IPS DF 6.9 (cell line): ENCODE measurements at regions not wholly inside any gene's neighbourhood (a gene's known extent, or its start where the extent isn't known, plus 50 kb on each side); places are given as distances from the start of the nearest gene placed in this dataset.

ENCODE experiments used
- DNase-seq: peaks from one replicate; pipeline ENCODE4 v3.0.0-alpha.2; 2013; ENCODE audit warnings: low read depth, low spot score
- H3K27ac ChIP-seq: one replicate; pipeline ENCODE4 v1.5.1; 2013; ENCODE audit warnings: low read length, control low read depth
- H3K27me3 ChIP-seq: 2 replicates; pipeline ENCODE4 v1.6.1; 2013; ENCODE audit warnings: mild to moderate bottlenecking, low read length; ENCODE audit not compliant: control insufficient read depth, insufficient read depth
- H3K36me3 ChIP-seq: 2 replicates; pipeline ENCODE4 v1.6.1; 2013; ENCODE audit warnings: low read length; ENCODE audit not compliant: control insufficient read depth, insufficient read depth
- H3K4me1 ChIP-seq: 2 replicates; pipeline ENCODE4 v1.6.1; 2013; ENCODE audit warnings: low read length; ENCODE audit not compliant: control insufficient read depth, insufficient read depth
- H3K4me3 ChIP-seq: 2 replicates; pipeline ENCODE4 v1.5.1; 2013; ENCODE audit warnings: mild to moderate bottlenecking, low read length
- H3K9me3 ChIP-seq: 2 replicates; pipeline ENCODE4 v1.6.1; 2013; ENCODE audit warnings: low read length, inconsistent platforms; ENCODE audit not compliant: control insufficient read depth, insufficient read depth
- WGBS: extraction: QIAGEN DNeasy Blood & Tissue Kit; methylation state at CpG from one replicate; pipeline ENCODE4 v1.1.7; 2013; ENCODE audit warnings: mixed read lengths, missing lambda C conversion rate; ENCODE audit not compliant: insufficient read length, insufficient coverage; 5-methylcytosine and 5-hydroxymethylcytosine counted together

DNA sequence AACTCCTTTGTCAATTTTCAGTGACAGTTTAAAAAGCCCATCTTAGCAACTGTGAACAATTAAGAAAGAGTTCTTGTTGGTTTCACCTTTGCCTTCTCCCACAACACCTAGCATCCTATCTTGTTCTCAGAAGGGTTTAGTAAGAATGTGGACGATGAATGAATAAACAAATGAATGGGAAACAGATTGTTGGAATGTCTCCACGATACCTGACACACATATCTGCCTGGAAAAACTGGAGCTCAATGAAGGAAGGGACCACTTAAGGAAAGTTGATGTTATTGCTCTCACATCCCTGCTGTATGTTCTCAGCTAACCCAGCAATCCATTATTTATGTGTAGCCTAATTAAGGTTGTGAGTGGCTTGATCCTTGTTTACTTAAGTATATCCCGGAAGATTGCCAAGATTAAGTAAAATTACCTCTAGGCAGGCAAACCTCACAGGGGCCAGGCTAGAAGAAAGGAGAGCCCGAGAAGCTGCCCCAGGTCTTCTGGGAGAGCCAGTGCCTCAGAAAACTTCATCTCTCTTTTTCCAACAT lies 286.4 kb downstream of the NXPE2 start:
- no peaks in the 10 kb centered on the region for H3K9me3 ChIP-seq
- H3K4me3 ChIP-seq: no peak overlapping the region
- no CpG with 5 or more reads among the region's 4 CpGs for WGBS
- no peak for DNase-seq
- no peak overlapping the region for H3K27ac ChIP-seq
- no peaks in the 10 kb centered on the region for H3K4me1 ChIP-seq
- no peaks in the 10 kb centered on the region for H3K27me3 ChIP-seq
- no peaks in the 10 kb centered on the region for H3K36me3 ChIP-seq

DNA sequence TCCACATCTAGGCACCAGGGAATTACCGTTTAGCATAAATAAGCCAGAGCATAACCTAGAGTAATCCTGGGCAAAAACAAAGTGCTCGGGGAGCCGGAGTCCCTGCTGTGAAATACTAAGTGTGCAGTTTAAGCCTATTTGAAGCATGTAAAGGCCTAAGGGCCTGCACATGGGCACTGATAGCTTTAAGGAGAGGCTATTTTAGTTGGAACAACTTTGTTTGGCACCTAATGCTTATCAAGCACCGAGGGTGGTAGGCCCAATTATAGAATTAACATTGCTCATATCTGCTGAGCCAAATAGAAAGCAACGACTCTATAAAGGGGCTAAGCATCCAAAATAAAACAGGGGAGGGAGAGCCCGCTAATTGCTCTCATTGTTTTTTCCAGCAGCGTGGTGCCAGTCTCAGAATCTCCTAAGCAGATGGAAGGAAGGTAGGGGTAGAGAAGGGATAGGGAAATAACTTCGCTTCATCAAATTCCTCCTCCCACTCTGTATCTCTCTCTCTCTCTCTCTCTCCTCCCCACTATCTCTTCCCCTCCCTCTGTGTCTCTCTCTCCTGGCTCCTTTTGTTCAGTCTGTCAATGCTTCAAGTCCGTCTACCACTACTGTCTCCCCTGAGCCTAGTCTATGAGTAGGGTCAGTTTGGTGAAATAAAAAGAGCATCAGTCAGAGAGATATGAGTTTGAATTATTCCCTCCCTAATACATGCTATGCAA lies 292.8 kb downstream of the NXPE2 start:
- H3K27ac ChIP-seq: no peak overlapping the region
- DNase-seq: no peak
- no peak overlapping the region for H3K4me3 ChIP-seq
- no peaks in the 10 kb centered on the region for H3K27me3 ChIP-seq
- no CpG with 5 or more reads among the region's 9 CpGs for WGBS
- peaks cover 4% of the 10 kb centered on the region; the same call in 1 of the 2 replicates for H3K4me1 ChIP-seq
- H3K36me3 ChIP-seq: no peaks in the 10 kb centered on the region
- no peaks in the 10 kb centered on the region for H3K9me3 ChIP-seq

DNA sequence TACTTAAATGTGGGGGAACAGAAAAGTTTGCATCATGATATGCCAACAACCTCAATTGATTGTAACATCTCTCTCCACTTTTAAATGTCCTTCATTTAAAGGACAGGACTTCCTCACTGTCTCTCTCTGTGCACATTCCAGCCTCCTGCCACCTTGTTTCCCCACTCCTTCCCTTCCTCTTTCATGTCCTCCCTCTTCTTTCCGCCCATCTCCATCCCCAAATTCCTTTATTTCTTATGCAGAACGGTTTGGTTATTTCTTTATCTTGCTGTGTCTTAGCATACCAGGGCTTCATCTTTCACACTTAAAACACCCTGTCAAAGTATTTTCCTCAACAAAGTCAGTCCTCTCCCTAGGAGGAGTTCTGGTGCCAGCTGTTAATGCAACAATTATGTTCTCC lies 293.8 kb downstream of the NXPE2 start:
- WGBS: no CpG with 5 or more reads among the region's 2 CpGs

DNA sequence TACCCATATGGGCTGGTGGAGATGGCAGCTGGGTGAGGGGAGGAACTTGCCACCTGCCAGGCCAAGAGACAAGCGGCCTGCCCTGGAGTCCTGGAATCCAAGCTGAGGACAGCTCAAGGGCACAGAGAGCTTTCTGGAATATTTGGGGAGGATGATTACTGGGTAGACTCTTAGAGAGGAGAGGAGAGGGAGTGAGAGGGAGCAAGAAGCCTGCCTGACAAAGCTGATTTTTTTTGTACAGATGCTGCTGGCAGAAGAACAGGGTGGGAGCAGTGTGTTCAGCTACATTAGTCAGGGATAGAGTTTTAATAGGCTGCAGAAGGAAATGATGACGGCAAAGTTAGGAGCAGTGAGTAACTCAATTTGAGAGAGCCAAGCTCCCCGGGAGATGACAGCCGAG lies 299.3 kb downstream of the NXPE2 start:
- Histone ChIP-seq H3K9me3 (no peaks in the 10 kb centered on the region), H3K27ac (no peak overlapping the region), H3K36me3 (no peaks in the 10 kb centered on the region), H3K27me3 (no peaks in the 10 kb centered on the region), H3K4me3 (no peak overlapping the region), H3K4me1 (peaks cover 1% of the 10 kb centered on the region; the same call in 1 of the 2 replicates)
- no CpG with 5 or more reads among the region's 4 CpGs for WGBS
- DNase-seq: no peak

More for the DNA sequence above, 293.8 kb downstream of the NXPE2 start:
- H3K4me3 ChIP-seq: no peak overlapping the region
- peaks cover 4% of the 10 kb centered on the region; the same call in 1 of the 2 replicates for H3K4me1 ChIP-seq
- no peak overlapping the region for H3K27ac ChIP-seq
- no peaks in the 10 kb centered on the region for H3K36me3 ChIP-seq
- no peak for DNase-seq
- no peaks in the 10 kb centered on the region for H3K9me3 ChIP-seq
- no peaks in the 10 kb centered on the region for H3K27me3 ChIP-seq

DNA sequence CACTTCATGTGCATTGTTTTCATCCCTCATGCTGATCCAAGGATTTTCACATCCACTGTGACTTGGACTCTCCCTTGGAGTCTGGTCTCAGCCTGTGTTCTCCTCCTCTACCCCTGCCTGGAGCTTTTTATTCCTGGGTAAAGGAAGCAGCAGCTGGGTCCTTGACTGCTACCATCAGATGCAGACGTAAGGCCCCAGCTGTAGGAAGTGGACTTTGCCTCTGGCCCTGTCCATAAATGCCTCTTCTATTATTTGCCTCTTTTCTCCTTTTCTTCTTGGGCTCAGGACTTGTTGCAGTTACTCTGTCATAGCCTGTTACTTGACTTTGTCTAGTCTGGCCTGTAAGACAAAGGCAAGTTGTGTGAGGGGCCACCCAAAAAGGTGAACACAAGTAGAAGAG lies 303.8 kb downstream of the NXPE2 start:
- no peak overlapping the region for H3K27ac ChIP-seq
- H3K9me3 ChIP-seq: no peaks in the 10 kb centered on the region
- DNase-seq: no peak
- H3K27me3 ChIP-seq: no peaks in the 10 kb centered on the region
- no peaks in the 10 kb centered on the region for H3K4me1 ChIP-seq
- no CpG with 5 or more reads among the region's 1 CpG for WGBS
- H3K4me3 ChIP-seq: no peak overlapping the region
- no peaks in the 10 kb centered on the region for H3K36me3 ChIP-seq

DNA sequence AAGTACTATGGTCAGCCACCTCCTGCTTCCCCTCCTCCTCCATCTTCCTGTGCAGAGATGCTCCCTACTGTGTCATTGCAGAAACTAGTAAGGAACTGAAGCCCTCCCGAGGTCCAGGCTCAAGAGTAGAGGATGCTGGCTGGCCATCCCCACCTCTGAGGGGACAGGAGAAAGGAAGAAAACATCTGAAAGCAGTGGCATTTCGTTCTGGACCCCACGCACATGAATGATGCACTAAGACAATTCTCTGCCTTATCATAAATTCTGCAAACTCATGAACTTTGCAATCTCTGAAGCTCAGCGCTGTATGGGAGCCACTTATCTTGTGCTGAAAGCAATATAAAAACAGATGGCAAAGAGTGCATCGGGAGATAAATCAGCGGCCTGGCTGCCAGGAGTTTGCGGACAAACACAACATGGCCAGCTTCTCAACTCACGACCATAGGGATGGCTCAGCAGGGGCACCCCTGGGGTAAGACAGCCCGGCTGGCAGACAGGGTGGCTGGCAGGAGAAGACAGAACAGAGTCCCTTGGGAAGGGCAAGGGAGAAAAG lies 306.4 kb downstream of the NXPE2 start:
- peaks cover 1% of the 10 kb centered on the region; the same call in 1 of the 2 replicates for H3K4me1 ChIP-seq
- no CpG with 5 or more reads among the region's 9 CpGs for WGBS
- DNase-seq: no peak
- no peaks in the 10 kb centered on the region for H3K36me3 ChIP-seq
- no peak overlapping the region for H3K4me3 ChIP-seq
- H3K27me3 ChIP-seq: no peaks in the 10 kb centered on the region
- no peaks in the 10 kb centered on the region for H3K9me3 ChIP-seq
- no peak overlapping the region for H3K27ac ChIP-seq

DNA sequence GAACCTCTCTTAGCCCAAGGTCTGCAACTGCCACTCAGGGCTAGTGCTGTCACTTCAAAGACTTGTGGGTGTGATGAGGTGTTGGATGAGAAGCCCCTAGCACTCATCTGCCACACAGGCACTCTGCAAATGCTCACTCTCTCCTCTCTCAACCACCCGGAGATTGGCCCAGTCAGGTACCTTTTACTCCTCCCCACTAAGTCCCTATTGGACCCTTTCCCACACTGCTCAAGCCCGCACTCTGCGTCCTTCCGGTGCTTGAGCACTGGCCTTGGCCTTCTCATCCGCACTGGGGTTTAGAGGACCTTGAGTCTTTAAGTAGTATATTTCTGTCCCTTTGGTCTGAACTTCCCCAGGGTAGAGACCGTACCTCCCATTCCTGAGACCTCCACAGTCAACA lies 308.0 kb downstream of the NXPE2 start:
- peaks cover 1% of the 10 kb centered on the region; the same call in 1 of the 2 replicates for H3K4me1 ChIP-seq

DNA sequence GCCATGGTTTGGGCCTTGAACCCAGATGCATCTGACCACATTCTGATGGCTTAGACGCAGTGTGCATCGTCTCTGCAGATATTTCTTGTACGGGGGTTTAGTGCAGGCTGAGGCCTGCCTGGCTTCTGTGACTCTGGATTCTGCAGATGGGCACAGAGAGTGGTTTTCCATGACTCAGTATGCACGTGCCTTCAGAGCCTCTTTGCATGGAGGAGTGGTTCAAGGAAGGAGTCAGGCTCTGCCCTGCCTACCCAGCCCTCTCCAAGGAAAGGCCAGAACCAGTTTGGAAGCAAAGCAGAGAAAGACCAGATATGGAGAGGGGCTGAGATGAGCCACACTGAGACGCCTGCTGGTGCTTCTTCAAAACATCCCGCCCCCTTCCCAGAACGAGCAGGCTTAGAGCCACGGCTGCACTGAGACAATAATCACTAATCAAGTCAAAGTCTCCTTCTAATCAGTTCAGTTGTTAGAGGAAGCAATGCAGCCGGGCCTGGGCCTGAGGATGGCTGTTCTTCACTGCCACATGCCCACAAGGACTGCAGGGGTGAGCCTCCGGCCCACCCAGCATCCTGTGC lies 308.9 kb downstream of the NXPE2 start:
- H3K4me3 ChIP-seq: no peak overlapping the region
- H3K27ac ChIP-seq: no peak overlapping the region
- H3K9me3 ChIP-seq: no peaks in the 10 kb centered on the region
- no CpG with 5 or more reads among the region's 10 CpGs for WGBS
- H3K36me3 ChIP-seq: no peaks in the 10 kb centered on the region
- peaks cover 1% of the 10 kb centered on the region; the same call in 1 of the 2 replicates for H3K4me1 ChIP-seq
- DNase-seq: no peak
- no peaks in the 10 kb centered on the region for H3K27me3 ChIP-seq

More for the DNA sequence above, 308.0 kb downstream of the NXPE2 start:
- Histone ChIP-seq H3K4me3 (no peak overlapping the region), H3K9me3 (no peaks in the 10 kb centered on the region), H3K36me3 (no peaks in the 10 kb centered on the region), H3K27me3 (no peaks in the 10 kb centered on the region), H3K27ac (no peak overlapping the region)
- WGBS: no CpG with 5 or more reads among the region's 6 CpGs
- no peak for DNase-seq

DNA sequence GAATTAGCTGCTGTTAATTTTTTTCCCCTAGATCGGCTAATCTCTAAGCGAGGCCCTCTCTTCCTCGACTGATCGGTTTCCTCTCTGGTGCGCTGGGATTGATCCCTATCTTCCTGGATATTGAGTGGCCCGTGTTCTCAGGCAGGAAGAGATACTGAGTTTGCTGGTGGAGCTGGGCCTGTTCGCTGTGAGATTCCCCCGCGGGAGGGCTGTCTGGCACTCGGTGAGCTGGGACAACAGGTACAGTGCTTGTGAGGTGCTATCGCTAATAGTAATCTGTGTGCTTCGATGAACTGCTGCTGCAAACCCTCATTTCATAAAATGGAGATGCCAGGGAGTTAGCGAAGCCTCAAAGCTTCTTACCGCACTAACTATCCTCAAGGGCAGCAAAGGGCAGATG lies 310.3 kb downstream of the NXPE2 start:
- Histone ChIP-seq H3K4me1 (peaks cover 1% of the 10 kb centered on the region; the same call in 1 of the 2 replicates), H3K9me3 (no peaks in the 10 kb centered on the region), H3K27me3 (no peaks in the 10 kb centered on the region), H3K27ac (no peak overlapping the region), H3K4me3 (no peak overlapping the region), H3K36me3 (no peaks in the 10 kb centered on the region)
- DNase-seq: no peak
- WGBS: no CpG with 5 or more reads among the region's 14 CpGs

DNA sequence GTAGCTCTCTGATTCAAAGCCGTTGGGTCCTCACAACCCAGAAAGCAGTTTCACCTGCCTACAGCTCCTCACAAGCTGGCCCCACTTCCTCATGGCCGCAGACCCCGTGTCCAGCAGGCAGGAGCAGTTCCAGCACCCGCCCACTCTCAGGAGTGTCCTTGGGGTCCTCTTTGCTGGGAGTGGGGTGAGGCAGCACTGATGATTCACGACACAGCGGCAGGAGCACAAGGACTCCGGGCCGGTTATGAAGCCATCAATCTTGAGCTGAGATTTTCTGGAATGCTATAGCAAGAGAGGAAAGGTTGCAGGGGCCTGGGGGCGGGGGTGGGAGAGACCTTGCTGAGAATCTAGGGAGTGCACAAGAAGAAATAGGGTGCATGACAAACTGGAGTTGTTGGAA lies 311.2 kb downstream of the NXPE2 start:
- WGBS: no CpG with 5 or more reads among the region's 9 CpGs
- H3K4me3 ChIP-seq: no peak overlapping the region
- DNase-seq: no peak
- peaks cover 1% of the 10 kb centered on the region; the same call in 1 of the 2 replicates for H3K4me1 ChIP-seq
- H3K9me3 ChIP-seq: no peaks in the 10 kb centered on the region
- H3K36me3 ChIP-seq: no peaks in the 10 kb centered on the region
- H3K27ac ChIP-seq: no peak overlapping the region
- H3K27me3 ChIP-seq: no peaks in the 10 kb centered on the region
